ENCODE measurements at regions not wholly inside any gene's neighbourhood (a gene's known extent, or its start where the extent isn't known, plus 50 kb on each side); places are given as distances from the start of the nearest gene placed in this dataset.
"Not testable (repeated sequence)": the region's sequence is repeated elsewhere in the genome, so short reads cannot be mapped to it uniquely, and the experiment has no call there.

DNA sequence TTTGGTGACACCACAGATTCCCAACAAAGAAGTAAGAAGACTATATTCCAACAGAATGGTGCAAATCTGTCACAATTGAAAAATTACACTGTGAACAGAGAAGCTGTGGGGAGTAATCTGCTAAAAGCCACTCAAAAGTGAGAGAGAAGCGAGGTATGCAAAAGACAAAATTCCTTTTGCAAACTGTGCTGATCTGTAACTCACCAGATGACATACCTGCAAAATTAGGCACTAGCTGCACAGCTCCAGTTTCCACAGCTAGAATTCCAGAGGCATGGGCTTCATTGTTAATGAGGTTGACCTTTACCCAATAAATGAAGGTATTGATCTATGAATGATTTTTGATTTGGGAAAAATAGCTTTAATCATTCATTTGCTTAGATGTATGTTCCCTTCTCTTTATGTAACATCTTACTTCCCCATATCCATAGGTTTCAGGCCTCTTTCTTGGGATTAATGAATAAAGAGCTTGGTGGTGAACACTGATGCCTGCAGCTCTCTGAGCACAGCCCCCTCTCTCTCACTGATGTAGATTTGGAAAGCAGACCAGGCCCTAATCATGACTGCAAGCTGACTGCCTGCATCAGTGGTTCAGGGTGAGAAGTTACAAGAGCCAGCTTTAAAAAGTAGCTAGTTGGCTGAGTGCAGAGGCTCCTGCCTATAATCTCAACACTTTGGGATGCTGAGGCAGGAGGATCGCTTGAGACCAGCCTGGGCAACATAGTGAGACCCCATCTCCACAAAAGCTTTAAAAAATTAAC lies 85.2 kb downstream of the LACC1 start:
- ChIA-PET POLR2A (no interaction called here), CTCF (no interaction called here)
- no peak for DNase-seq (ENCODE audit: extremely low spot score)
- TF ChIP-seq ZNF384 (IDR thresholded peaks at IDR 0.05) (no peak), BHLHE40 (IDR thresholded peaks at IDR 0.05; ENCODE audit: borderline replicate concordance) (no peak), CTBP1 (IDR thresholded peaks at IDR 0.05; ENCODE audit: borderline replicate concordance) (no peak), L3MBTL2 (conservative IDR thresholded peaks at IDR 0.05) (no peak), SP1 (IDR thresholded peaks at IDR 0.05) (no peak), ARNT (IDR thresholded peaks at IDR 0.05) (no peak), FOXA1 (IDR thresholded peaks at IDR 0.05) (no peak), FOXK2 (IDR thresholded peaks at IDR 0.05) (no peak)

GRCh38 chr13:43965459-43965845 lies 85.7 kb downstream of the LACC1 start:
- TF ChIP-seq FOXA1 (IDR thresholded peaks at IDR 0.05) (no peak), HDGF (IDR thresholded peaks at IDR 0.05; ENCODE audit: borderline replicate concordance) (no peak), L3MBTL2 (conservative IDR thresholded peaks at IDR 0.05) (no peak), LEF1 (IDR thresholded peaks at IDR 0.05; ENCODE audit: borderline replicate concordance) (no peak), ELF4 (IDR thresholded peaks at IDR 0.05) (no peak), BHLHE40 (IDR thresholded peaks at IDR 0.05; ENCODE audit: borderline replicate concordance) (no peak), FOXK2 (IDR thresholded peaks at IDR 0.05) (no peak), ZNF384 (IDR thresholded peaks at IDR 0.05) (no peak), FOXM1 (IDR thresholded peaks at IDR 0.05; ENCODE audit: borderline replicate concordance) (no peak), TARDBP (IDR thresholded peaks at IDR 0.05) (no peak), ARNT (IDR thresholded peaks at IDR 0.05) (no peak), SP1 (IDR thresholded peaks at IDR 0.05) (no peak), CTBP1 (IDR thresholded peaks at IDR 0.05; ENCODE audit: borderline replicate concordance) (no peak), NFRKB (IDR thresholded peaks at IDR 0.05) (no peak), SUZ12 (IDR thresholded peaks at IDR 0.05) (no peak)
- TF ChIP-seq, protein P1, sequence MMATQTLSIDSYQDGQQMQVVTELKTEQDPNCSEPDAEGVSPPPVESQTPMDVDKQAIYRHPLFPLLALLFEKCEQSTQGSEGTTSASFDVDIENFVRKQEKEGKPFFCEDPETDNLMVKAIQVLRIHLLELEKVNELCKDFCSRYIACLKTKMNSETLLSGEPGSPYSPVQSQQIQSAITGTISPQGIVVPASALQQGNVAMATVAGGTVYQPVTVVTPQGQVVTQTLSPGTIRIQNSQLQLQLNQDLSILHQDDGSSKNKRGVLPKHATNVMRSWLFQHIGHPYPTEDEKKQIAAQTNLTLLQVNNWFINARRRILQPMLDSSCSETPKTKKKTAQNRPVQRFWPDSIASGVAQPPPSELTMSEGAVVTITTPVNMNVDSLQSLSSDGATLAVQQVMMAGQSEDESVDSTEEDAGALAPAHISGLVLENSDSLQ (IDR thresholded peaks at IDR 0.05) = no peak
- ChIA-PET CTCF (no interaction called here), POLR2A (no interaction called here)
- no peak for DNase-seq (ENCODE audit: extremely low spot score)

GRCh38 chr13:43968251-43968942 lies 88.7 kb downstream of the LACC1 start:
- DNase-seq (ENCODE audit: extremely low spot score); CTCF ChIA-PET; POLR2A ChIA-PET: not testable (repeated sequence)

DNA sequence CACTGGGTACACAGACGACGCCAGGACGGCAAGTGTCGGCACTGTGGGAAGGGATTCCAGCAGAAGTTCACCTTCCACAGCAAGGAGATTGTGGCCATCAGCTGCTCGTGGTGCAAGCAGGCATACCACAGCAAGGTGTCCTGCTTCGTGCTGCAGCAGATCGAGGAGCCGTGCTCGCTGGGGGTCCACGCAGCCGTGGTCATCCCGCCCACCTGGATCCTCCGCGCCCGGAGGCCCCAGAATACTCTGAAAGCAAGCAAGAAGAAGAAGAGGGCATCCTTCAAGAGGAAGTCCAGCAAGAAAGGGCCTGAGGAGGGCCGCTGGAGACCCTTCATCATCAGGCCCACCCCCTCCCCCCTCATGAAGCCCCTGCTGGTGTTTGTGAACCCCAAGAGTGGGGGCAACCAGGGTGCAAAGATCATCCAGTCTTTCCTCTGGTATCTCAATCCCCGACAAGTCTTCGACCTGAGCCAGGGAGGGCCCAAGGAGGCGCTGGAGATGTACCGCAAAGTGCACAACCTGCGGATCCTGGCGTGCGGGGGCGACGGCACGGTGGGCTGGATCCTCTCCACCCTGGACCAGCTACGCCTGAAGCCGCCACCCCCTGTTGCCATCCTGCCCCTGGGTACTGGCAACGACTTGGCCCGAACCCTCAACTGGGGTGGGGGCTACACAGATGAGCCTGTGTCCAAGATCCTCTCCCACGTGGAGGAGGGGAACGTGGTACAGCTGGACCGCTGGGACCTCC lies 89.4 kb downstream of the LACC1 start:
- CTCF ChIA-PET; POLR2A ChIA-PET; DNase-seq (ENCODE audit: extremely low spot score): not testable (repeated sequence)

DNA sequence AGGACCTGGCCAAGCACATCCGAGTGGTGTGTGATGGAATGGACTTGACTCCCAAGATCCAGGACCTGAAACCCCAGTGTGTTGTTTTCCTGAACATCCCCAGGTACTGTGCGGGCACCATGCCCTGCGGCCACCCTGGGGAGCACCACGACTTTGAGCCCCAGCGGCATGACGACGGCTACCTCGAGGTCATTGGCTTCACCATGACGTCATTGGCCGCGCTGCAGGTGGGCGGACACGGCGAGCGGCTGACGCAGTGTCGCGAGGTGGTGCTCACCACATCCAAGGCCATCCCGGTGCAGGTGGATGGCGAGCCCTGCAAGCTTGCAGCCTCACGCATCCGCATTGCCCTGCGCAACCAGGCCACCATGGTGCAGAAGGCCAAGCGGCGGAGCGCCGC lies 90.2 kb downstream of the LACC1 start:
- POLR2A ChIA-PET; DNase-seq (ENCODE audit: extremely low spot score); CTCF ChIA-PET: not testable (repeated sequence)

- CTCF ChIA-PET; POLR2A ChIA-PET; DNase-seq (ENCODE audit: extremely low spot score): not testable (repeated sequence)
These were observed 91.0 kb downstream of the LACC1 start for GRCh38 chr13:43970520-43971242.

GRCh38 chr13:43971324-43971723 lies 91.6 kb downstream of the LACC1 start:
- POLR2A ChIA-PET; CTCF ChIA-PET; DNase-seq (ENCODE audit: extremely low spot score): not testable (repeated sequence)

GRCh38 chr13:43977911-43978310 lies 98.2 kb downstream of the LACC1 start:
- no peak for TF ChIP-seq BHLHE40 (IDR thresholded peaks at IDR 0.05; ENCODE audit: borderline replicate concordance)
- TF ChIP-seq ELF4 (IDR thresholded peaks at IDR 0.05) = no peak
- no peak for TF ChIP-seq NFRKB (IDR thresholded peaks at IDR 0.05)
- TF ChIP-seq L3MBTL2 (conservative IDR thresholded peaks at IDR 0.05) = no peak
- no peak for TF ChIP-seq SP1 (IDR thresholded peaks at IDR 0.05)
- TF ChIP-seq, protein P1 (IDR thresholded peaks at IDR 0.05) = no peak
- no peak for TF ChIP-seq TARDBP (IDR thresholded peaks at IDR 0.05)
- no peak for TF ChIP-seq HDGF (IDR thresholded peaks at IDR 0.05; ENCODE audit: borderline replicate concordance)
- no peak for TF ChIP-seq SUZ12 (IDR thresholded peaks at IDR 0.05)
- TF ChIP-seq LEF1 (IDR thresholded peaks at IDR 0.05; ENCODE audit: borderline replicate concordance) = no peak
- no peak for TF ChIP-seq FOXK2 (IDR thresholded peaks at IDR 0.05)
- TF ChIP-seq FOXM1 (IDR thresholded peaks at IDR 0.05; ENCODE audit: borderline replicate concordance) = no peak
- TF ChIP-seq ARNT (IDR thresholded peaks at IDR 0.05) = no peak
- no peak for TF ChIP-seq ZNF384 (IDR thresholded peaks at IDR 0.05)
- no peak for TF ChIP-seq FOXA1 (IDR thresholded peaks at IDR 0.05)
- ChIA-PET CTCF (no interaction called here), POLR2A (no interaction called here)
- no peak for DNase-seq (ENCODE audit: extremely low spot score)
